ENCODE measurements at regions not wholly inside any gene's neighbourhood (a gene's known extent, or its start where the extent isn't known, plus 50 kb on each side); places are given as distances from the start of the nearest gene placed in this dataset.

- TF ChIP-seq ZNF114 (CRISPR knock-in tag; IDR thresholded peaks at IDR 0.05) (no peak), ETS1 (IDR thresholded peaks at IDR 0.05) (no peak), POLR2AphosphoS5 (IDR thresholded peaks at IDR 0.05; ENCODE audit: low read depth) (no peak), CREB1 (CRISPR knock-in tag; IDR thresholded peaks at IDR 0.05; ENCODE audit: low read depth) (no peak)
- TF ChIP-seq, protein P1, sequence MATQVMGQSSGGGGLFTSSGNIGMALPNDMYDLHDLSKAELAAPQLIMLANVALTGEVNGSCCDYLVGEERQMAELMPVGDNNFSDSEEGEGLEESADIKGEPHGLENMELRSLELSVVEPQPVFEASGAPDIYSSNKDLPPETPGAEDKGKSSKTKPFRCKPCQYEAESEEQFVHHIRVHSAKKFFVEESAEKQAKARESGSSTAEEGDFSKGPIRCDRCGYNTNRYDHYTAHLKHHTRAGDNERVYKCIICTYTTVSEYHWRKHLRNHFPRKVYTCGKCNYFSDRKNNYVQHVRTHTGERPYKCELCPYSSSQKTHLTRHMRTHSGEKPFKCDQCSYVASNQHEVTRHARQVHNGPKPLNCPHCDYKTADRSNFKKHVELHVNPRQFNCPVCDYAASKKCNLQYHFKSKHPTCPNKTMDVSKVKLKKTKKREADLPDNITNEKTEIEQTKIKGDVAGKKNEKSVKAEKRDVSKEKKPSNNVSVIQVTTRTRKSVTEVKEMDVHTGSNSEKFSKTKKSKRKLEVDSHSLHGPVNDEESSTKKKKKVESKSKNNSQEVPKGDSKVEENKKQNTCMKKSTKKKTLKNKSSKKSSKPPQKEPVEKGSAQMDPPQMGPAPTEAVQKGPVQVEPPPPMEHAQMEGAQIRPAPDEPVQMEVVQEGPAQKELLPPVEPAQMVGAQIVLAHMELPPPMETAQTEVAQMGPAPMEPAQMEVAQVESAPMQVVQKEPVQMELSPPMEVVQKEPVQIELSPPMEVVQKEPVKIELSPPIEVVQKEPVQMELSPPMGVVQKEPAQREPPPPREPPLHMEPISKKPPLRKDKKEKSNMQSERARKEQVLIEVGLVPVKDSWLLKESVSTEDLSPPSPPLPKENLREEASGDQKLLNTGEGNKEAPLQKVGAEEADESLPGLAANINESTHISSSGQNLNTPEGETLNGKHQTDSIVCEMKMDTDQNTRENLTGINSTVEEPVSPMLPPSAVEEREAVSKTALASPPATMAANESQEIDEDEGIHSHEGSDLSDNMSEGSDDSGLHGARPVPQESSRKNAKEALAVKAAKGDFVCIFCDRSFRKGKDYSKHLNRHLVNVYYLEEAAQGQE (IDR thresholded peaks at IDR 0.05; ENCODE audit: unreplicated experiment), result no peak
Measured at GRCh38 chr12:107388263-107388662, 294.9 kb upstream of the CRY1 start (continued).

DNA sequence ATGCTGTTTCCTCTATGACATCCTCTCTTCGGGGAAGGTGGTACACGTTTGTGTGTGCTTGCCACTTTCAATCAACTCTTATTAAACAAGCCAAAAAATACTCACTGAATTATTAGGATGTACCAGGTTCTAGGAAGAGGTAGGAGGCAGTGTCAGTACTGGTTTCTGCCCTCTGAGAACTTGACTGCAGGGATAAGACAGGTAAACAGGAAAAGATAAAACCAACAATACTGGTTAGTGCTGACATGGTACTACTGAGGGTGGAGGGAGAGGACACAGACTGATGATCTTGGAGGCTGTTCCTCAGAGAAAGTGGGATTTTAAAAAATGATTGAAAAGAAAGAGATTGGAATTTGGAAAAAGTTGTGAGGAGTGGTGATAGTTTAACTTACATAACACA lies 295.2 kb upstream of the PWP1 start:
- H3K4me2 ChIP-seq, result no peak overlapping the region
- Mint-ChIP-seq H3K4me3 (no peak overlapping the region), H3K27me3 (ENCODE audit: insufficient read depth, low read depth, poor library complexity) (peaks cover 5% of the 10 kb centered on the region), H3K4me1 (peaks cover 20% of the 10 kb centered on the region), H3K9me3 (peaks cover 8% of the 10 kb centered on the region; the same call in 2 of the 3 replicates), H3K27ac (no peak overlapping the region; the same call in 1 of the 2 replicates), H3K36me3 (ENCODE audit: low read depth) (0 out of 3 replicates have a peak, but pooled peaks cover 4% of the 10 kb centered on the region)
- H3K36me3 ChIP-seq (ENCODE audit: insufficient read depth), result no peaks in the 10 kb centered on the region
- DNase-seq (ENCODE audit: low spot score) (no peak), ATAC-seq (no peak)
- H3F3A ChIP-seq (replicated peaks; ENCODE audit: low read depth), result no peaks in the 10 kb centered on the region
- H2AFZ ChIP-seq, result no peak overlapping the region
- no peaks in the 10 kb centered on the region for H3K27me3 ChIP-seq (ENCODE audit: insufficient read depth)
- no peaks in the 10 kb centered on the region for H3K79me2 ChIP-seq (replicated peaks; ENCODE audit: insufficient read depth)
- peaks cover 8% of the 10 kb centered on the region for H3K4me1 ChIP-seq (ENCODE audit: insufficient read depth)
- H3K27ac ChIP-seq (ENCODE audit: low read depth), result no peak overlapping the region
- no peak for TF ChIP-seq ZNF462 (CRISPR knock-in tag; IDR thresholded peaks at IDR 0.05)
- no peak for TF ChIP-seq STAT1 (IDR thresholded peaks at IDR 0.05; ENCODE audit: unreplicated experiment)
- TF ChIP-seq CREB1 (CRISPR knock-in tag; IDR thresholded peaks at IDR 0.05; ENCODE audit: low read depth), result no peak
- no peak overlapping the region for H3K4me3 ChIP-seq
- no peaks in the 10 kb centered on the region for H3K9me2 ChIP-seq (ENCODE audit: insufficient read depth)
- no peaks in the 10 kb centered on the region for H4K20me1 ChIP-seq (replicated peaks; ENCODE audit: insufficient read depth)

All from GM23338 (cell line).